ENCODE measurements at regions not wholly inside any gene's neighbourhood (a gene's known extent, or its start where the extent isn't known, plus 50 kb on each side); places are given as distances from the start of the nearest gene placed in this dataset.
A peak's percentile ranks its signal among the peaks of the same experiment; 100 is the strongest.

DNA sequence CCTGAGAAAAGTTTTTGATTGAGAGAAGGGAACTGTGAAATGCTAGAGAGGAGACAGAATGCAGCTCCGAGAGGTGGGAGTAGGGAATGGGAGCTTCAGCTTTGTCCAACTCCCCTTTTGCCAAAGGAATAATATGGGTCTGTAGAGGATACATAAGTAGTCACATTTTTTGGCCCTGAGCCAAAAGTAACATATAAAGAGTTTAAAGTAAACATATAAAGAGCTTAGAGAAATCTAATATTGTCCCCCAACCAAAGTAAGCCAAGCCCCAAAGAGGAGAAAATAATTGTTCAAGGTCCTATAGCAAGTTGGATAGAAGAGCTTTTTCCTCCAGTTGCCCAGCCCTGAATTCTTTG is 215.1 kb downstream of the TMEM114 start:
- no peak for TF ChIP-seq EZH2phosphoT487 (IDR thresholded peaks at IDR 0.05; ENCODE audit: borderline replicate concordance, low read depth, low read length)
- TF ChIP-seq, protein P1, sequence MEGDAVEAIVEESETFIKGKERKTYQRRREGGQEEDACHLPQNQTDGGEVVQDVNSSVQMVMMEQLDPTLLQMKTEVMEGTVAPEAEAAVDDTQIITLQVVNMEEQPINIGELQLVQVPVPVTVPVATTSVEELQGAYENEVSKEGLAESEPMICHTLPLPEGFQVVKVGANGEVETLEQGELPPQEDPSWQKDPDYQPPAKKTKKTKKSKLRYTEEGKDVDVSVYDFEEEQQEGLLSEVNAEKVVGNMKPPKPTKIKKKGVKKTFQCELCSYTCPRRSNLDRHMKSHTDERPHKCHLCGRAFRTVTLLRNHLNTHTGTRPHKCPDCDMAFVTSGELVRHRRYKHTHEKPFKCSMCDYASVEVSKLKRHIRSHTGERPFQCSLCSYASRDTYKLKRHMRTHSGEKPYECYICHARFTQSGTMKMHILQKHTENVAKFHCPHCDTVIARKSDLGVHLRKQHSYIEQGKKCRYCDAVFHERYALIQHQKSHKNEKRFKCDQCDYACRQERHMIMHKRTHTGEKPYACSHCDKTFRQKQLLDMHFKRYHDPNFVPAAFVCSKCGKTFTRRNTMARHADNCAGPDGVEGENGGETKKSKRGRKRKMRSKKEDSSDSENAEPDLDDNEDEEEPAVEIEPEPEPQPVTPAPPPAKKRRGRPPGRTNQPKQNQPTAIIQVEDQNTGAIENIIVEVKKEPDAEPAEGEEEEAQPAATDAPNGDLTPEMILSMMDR (conservative IDR thresholded peaks at IDR 0.05; ENCODE audit: low read length) = no peak
- H3K9me3 ChIP-seq (ENCODE audit: low read length) = no peaks in the 10 kb centered on the region
- no TSS peak for BruUV-seq (replicated peaks)
- no peaks in the 10 kb centered on the region for H3K9me2 ChIP-seq (ENCODE audit: insufficient read depth, low read length)
- no peaks in the 10 kb centered on the region for H3K4me1 ChIP-seq (ENCODE audit: insufficient read depth, low read length, poor library complexity, severe bottlenecking)
- intact Hi-C loops (cut with micrococcal nuclease; ENCODE audit: unreplicated experiment) = no loop called here
- H3K4me2 ChIP-seq (ENCODE audit: low read length) = no peak overlapping the region
- DNase-seq (ENCODE audit: low spot score) = no peak
- H3K79me2 ChIP-seq (ENCODE audit: insufficient read depth, low read depth, low read length) = no peaks in the 10 kb centered on the region
- H3K27ac ChIP-seq (ENCODE audit: low read depth, low read length, poor library complexity, severe bottlenecking) = no peak overlapping the region
- H3K36me3 ChIP-seq (ENCODE audit: insufficient read depth, low read length) = no peaks in the 10 kb centered on the region
- H2AFZ ChIP-seq (ENCODE audit: low read length) = no peak overlapping the region
- H4K20me1 ChIP-seq (ENCODE audit: insufficient read depth, low read length) = no peaks in the 10 kb centered on the region
- POLR2A ChIA-PET = no interaction called here
- no peak overlapping the region for H3K4me3 ChIP-seq (ENCODE audit: low read depth, low read length, poor library complexity, severe bottlenecking)
- CTCF ChIA-PET (ENCODE audit: unreplicated experiment) = no interaction called here

DNA sequence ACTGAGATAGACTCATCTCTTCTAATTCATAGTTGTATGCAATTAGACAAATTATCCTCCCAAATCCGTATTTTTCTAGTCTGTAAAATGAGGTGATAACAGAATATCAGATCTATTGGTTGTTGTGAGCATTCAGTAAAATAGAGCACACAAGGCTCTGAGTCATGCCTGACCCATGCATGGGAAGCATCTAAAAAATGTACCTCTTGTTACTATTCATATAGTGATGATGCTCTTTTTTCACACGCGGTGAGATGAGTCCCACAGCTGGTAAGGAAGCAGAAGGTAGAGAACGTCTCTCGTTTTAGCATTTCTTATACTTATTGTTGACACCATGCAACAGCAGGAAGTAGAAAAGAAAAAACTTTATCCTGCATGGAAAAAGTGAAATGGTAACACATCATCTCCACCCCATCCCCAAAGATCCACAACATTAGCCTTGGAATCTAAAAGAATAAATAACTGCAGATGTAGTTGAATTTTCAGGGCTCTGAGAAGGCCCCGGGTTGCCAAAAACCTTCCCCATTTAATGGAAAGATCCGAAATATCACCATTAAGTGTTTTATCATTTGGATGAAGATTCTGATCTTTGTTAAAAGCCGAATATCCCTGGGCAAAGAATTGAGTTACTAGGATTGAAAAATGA is 215.6 kb downstream of the TMEM114 start:
- DNase-seq (ENCODE audit: low spot score) = no peak
- Histone ChIP-seq H3K27ac (ENCODE audit: low read depth, low read length, poor library complexity, severe bottlenecking) (no peak overlapping the region), H3K36me3 (ENCODE audit: insufficient read depth, low read length) (no peaks in the 10 kb centered on the region), H3K9me3 (ENCODE audit: low read length) (no peaks in the 10 kb centered on the region), H3K4me1 (ENCODE audit: insufficient read depth, low read length, poor library complexity, severe bottlenecking) (no peaks in the 10 kb centered on the region), H3K9me2 (ENCODE audit: insufficient read depth, low read length) (no peaks in the 10 kb centered on the region), H3K79me2 (ENCODE audit: insufficient read depth, low read depth, low read length) (no peaks in the 10 kb centered on the region), H3K4me2 (ENCODE audit: low read length) (no peak overlapping the region), H3K4me3 (ENCODE audit: low read depth, low read length, poor library complexity, severe bottlenecking) (no peak overlapping the region), H4K20me1 (ENCODE audit: insufficient read depth, low read length) (no peaks in the 10 kb centered on the region), H2AFZ (ENCODE audit: low read length) (no peak overlapping the region)
- TF ChIP-seq EZH2phosphoT487 (IDR thresholded peaks at IDR 0.05; ENCODE audit: borderline replicate concordance, low read depth, low read length) = no peak
- TF ChIP-seq, protein P1 (conservative IDR thresholded peaks at IDR 0.05; ENCODE audit: low read length) = no peak
- ChIA-PET POLR2A (no interaction called here), CTCF (ENCODE audit: unreplicated experiment) (no interaction called here)
- intact Hi-C loops (cut with micrococcal nuclease; ENCODE audit: unreplicated experiment) = no loop called here
- BruUV-seq (replicated peaks) = no TSS peak

DNA sequence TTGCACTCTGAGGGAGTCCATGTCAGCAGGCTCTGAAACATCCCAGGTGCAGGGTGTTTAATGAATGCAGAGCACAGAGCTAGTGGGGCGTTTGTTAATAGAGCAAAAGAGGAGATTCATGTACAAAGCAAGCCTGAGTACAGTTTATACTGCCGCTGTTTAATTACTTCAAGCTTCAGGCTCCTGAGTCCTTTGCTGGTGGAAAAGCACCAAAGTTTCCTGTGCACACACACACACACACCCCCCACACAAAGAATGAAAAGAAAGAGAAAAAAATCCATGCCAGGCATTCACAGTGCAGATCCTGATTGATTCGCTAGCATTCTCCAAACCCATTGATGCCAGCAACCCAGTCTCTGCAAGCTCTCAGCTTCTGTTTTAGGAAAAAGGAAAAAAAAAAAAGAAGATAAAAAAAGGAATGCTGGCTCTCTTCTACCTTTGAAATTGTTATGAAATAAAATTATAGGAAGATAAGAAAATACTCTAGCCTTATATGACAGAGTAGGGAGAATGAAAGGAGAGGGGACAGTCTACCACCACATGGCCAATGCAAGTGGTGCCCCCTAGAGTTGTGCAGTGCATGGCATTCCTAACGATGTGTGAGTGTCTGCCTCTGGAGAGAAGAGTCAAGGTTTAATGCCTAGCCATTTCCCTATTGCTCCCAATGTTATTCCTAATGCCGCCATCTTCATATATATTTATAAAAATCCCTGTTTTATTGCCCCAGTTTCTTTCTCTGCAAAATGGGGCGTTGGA is 216.5 kb downstream of the TMEM114 start:
- Histone ChIP-seq H3K4me2 (ENCODE audit: low read length) (no peak overlapping the region), H3K4me3 (ENCODE audit: low read depth, low read length, poor library complexity, severe bottlenecking) (no peak overlapping the region), H3K79me2 (ENCODE audit: insufficient read depth, low read depth, low read length) (no peaks in the 10 kb centered on the region), H3K27ac (ENCODE audit: low read depth, low read length, poor library complexity, severe bottlenecking) (no peak overlapping the region), H3K36me3 (ENCODE audit: insufficient read depth, low read length) (no peaks in the 10 kb centered on the region), H3K9me3 (ENCODE audit: low read length) (no peaks in the 10 kb centered on the region), H3K4me1 (ENCODE audit: insufficient read depth, low read length, poor library complexity, severe bottlenecking) (no peaks in the 10 kb centered on the region), H2AFZ (ENCODE audit: low read length) (no peak overlapping the region), H3K9me2 (ENCODE audit: insufficient read depth, low read length) (no peaks in the 10 kb centered on the region), H4K20me1 (ENCODE audit: insufficient read depth, low read length) (no peaks in the 10 kb centered on the region)
- ChIA-PET CTCF (ENCODE audit: unreplicated experiment) (no interaction called here), POLR2A (no interaction called here)
- intact Hi-C loops (cut with micrococcal nuclease; ENCODE audit: unreplicated experiment) = no loop called here
- no peak for TF ChIP-seq EZH2phosphoT487 (IDR thresholded peaks at IDR 0.05; ENCODE audit: borderline replicate concordance, low read depth, low read length)
- TF ChIP-seq, protein P1 (conservative IDR thresholded peaks at IDR 0.05; ENCODE audit: low read length) = 0 out of 2 replicates have a peak, but pooled peaks have one; percentile 20
- DNase-seq (ENCODE audit: low spot score) = no peak
- BruUV-seq (replicated peaks) = no TSS peak

Measured in OCI-LY7 (cell line).